Myocyte (in vitro differentiated cells): ENCODE measurements at regions not wholly inside any gene's neighbourhood (a gene's known extent, or its start where the extent isn't known, plus 50 kb on each side); places are given as distances from the start of the nearest gene placed in this dataset.

Experiments
- DNase-seq: peaks from one replicate; pipeline ENCODE4 v3.0.0-alpha.2; 2012; ENCODE audit warnings: low read depth

- DNase-seq: no peak
Observed at GRCh38 chr10:120960725-120961124, 109.6 kb downstream of the WDR11 start.

GRCh38 chr10:120961795-120962755, 110.9 kb downstream of the WDR11 start:
- no peak for DNase-seq

DNA sequence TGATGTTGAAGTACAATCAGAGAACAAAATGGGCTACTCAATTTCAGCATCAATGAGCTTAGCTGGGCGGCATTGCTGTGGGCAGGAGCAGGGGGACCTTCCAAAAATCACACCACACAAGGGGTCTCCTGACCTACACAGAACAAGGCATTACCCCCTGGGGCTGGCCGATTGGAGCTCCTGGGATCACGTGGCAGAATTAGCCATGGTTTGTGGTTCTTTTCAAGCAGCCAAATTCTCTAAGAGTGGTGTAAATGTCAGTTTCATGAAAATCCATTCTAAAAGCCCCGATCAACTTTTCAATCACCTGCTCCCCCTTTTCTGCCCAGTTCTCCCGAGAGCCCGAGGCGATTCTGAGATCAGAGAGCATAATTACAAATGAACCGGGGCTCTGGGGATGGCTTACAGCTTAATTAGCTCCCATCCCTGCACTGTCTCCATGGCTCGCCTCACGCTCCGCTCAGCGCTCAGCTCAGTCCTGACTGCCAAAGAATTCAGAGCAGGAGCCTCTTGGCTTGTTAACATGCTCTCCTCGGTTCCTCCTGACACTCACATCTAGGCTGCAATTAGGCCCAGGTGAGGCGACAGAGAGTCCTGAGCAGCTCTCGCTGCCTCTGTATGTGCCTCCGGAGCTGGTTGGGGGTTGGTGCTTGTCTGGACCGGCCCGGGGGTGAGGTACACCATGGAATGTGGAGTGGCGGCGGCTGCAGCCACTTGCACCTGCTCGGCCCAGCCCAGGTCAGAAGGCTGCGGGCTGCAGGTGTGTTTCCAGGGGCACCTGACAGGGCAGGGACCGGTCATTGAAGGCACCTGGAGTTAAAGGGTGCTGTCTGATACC, 111.8 kb downstream of the WDR11 start:
- DNase-seq: no peak

DNA sequence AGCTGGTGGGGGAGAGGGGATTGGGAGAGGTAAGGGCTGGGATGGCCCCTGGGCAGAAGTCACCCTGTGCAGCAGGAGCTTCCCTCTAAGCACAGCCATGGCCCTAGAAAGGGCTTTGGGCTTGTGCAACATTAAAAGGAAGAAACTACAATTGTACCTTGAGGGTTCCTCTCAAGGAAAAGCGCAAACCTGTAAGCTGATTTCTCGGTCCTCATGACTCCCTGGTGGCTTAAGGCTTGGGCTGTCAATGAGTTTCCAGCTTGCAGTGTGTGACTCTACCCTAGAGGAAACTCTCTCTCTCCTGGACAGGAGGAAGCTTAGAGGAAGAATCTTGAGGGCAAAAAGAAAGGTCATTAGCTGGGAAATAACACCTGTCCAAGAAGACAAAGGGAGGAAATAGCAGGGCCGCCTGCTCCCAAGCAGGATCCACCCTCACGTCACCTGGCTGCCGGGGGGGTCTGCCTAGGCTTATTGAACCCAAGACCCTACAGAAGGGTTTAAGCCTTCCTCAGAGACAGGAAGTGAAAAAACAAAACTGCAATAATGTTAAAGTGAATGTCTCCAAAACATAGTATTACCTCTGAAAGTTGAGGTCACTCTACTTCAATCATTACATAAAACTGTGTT, 112.5 kb downstream of the WDR11 start:
- DNase-seq: no peak

- no peak for DNase-seq
Observed at GRCh38 chr10:120966657-120967045, 115.5 kb downstream of the WDR11 start.

- DNase-seq: no peak
Observed at GRCh38 chr10:120969219-120969645, 118.1 kb downstream of the WDR11 start.

- no peak for DNase-seq
Observed at GRCh38 chr10:120970595-120971529, 119.7 kb downstream of the WDR11 start.

DNA sequence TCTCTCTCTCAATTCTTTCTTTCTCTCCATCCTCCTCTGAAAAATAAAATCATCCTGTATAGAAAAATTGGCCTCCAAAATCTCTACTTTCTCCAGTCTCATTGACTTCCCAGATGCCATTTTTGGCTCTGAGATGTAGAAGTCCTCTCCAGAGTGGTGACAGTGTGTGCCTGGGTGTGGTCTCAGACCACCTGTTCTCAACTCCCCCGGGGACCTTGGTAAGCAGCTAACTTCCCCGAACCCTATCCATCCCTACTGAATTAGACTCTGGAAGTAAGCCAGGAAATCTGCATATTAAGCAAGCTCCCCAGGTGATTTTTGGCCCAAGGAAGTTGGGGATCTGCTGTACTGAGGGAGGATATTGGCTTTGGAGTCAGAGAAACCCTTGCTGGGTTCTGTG, 120.5 kb downstream of the WDR11 start:
- DNase-seq: no peak

GRCh38 chr10:120972259-120972658, 121.1 kb downstream of the WDR11 start:
- DNase-seq: no peak

DNA sequence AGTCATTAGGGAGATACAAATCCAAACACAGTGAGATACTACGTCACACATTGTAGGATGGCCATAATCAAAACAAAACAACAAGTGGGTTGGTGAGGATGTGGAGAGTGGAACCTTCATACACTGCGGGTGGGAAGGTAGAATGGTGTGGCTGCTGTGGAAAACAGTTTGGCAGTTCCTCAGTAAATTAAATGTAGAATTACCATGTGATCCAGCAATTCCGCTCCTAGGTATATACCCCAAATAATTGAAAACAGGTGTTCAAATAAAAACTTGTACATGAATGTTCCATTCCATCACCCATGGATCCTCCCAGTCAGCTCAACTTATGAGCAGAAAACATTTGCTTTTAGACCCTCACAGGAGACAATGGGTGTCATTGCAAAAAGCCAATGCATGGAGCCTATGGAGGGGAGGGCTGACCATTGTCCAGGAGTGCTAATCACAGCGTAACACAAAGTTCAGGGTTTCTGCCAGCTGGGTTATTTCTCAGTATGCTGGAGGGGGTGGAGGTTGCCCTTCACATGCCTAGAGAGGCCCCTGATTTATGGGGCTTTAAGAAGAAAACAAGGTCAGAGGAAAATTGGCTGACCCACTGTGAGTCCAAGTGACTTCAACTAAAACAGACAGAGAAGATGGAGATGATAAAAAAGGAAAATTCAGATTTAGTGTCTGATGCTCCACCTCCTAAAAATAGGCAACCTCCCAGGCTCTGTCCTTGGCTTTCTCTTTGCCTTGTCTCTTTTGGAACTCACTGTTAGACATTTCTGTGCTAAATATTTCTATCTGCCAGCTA, 124.1 kb downstream of the WDR11 start:
- DNase-seq: no peak

DNA sequence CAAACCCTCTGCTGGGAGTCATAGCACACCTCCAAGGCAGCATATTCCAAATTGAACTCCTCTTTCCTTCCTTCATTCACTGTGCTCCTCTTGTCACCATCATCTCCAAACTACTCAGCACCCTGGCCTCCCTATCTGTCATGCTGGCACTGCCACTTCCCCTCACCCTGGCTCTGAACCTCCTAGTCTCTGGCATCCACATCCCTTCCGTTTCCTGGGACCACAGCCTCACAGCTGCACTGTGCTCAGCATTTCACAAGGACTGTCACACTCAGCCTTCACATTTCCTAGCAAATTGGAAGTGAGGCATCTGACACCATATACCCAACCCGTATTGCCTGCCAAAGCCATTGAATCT, 124.7 kb downstream of the WDR11 start:
- DNase-seq: no peak

GRCh38 chr10:120977897-120978296, 126.7 kb downstream of the WDR11 start:
- no peak for DNase-seq

- no peak for DNase-seq
Observed at GRCh38 chr10:120978589-120979252, 127.6 kb downstream of the WDR11 start.

GRCh38 chr10:120979435-120980278, 128.5 kb downstream of the WDR11 start:
- no peak for DNase-seq

- no peak for DNase-seq
Observed at GRCh38 chr10:120980279-120981255, 129.4 kb downstream of the WDR11 start.

DNA sequence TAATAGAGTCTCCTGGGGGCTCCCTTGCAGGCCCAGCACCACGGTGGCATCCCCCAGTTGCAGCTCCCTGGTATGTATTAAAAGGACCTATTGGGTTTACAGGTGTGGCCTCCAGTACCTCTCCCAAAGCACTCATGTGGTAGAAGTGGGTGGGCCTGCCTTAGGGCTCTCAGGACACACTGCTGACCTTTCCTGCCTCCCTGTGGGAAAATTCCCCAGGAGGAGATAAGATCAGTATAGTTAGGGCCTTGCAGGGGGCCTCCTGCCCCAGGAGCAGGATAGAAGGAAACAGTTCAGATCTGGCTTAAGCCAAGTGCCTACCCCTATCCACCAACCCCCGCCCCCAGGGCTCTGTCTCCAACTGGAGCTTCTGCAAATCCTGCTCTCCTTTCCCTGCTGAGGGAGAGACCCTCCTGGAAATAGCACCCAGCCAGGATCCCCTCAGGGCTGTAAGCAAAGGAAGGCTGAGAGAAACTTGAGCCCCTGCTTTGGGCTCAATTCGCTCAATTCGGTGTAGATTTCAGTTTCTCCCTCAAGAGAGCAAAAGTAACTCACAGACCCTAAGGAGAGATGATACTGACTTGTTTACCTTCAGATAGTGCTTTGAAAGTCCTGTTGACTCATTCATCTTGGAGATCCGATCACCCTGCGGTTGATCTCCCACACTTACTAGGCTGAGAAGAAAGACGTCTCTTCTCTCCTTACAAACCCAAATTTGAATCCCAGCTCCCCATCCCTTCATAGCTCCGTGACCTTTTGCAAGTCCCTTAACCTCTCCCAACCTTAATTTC, 130.6 kb downstream of the WDR11 start:
- no peak for DNase-seq
